Neutrophil (primary cell): ENCODE measurements at regions not wholly inside any gene's neighbourhood (a gene's known extent, or its start where the extent isn't known, plus 50 kb on each side); places are given as distances from the start of the nearest gene placed in this dataset.

Source experiments
- H3K27ac ChIP-seq: fragments of 200-600 bp; sonication (generic); 2 replicates; pipeline ENCODE4 v1.5.1; 2016; ENCODE audit warnings: mild to moderate bottlenecking, moderate library complexity
- H3K27me3 ChIP-seq: fragments of 200-600 bp; sonication (generic); 2 replicates; pipeline ENCODE4 v1.6.0; 2016; ENCODE audit warnings: mild to moderate bottlenecking
- H3K36me3 ChIP-seq: fragments of 200-600 bp; sonication (generic); 2 replicates; pipeline ENCODE4 v1.5.1; 2017
- H3K4me1 ChIP-seq, 2 experiments: fragments of 200-600 bp in 1 of 2; sonication (generic) in 1 of 2; 1 replicate in 1 of 2; 2 replicates in 1 of 2; pipeline versions ENCODE4 v1.5.1 to v1.6.1; 2013 to 2016; ENCODE audit warnings: low read depth in 1 of 2, low read length in 1 of 2, mild to moderate bottlenecking in 1 of 2, moderate library complexity in 1 of 2; ENCODE audit not compliant: control insufficient read depth in 1 of 2, insufficient read depth in 1 of 2
- H3K4me3 ChIP-seq, 2 experiments: fragments of 200-600 bp in 1 of 2; sonication (generic) in 1 of 2; 1 replicate in 1 of 2; 2 replicates in 1 of 2; pipeline ENCODE4 v1.5.1; 2013 to 2016; ENCODE audit warnings: low read depth in 1 of 2, low read length in 1 of 2, mild to moderate bottlenecking in 1 of 2, moderate library complexity in 1 of 2
- H3K9me3 ChIP-seq: fragments of 200-600 bp; sonication (generic); 2 replicates; pipeline ENCODE4 v1.5.1; 2016
- CTCF ChIP-seq: fragments of 200-600 bp; sonication (generic); IDR thresholded peaks from 2 replicates; pipeline ENCODE4 v1.5.1; 2016; ENCODE audit warnings: antibody characterized with exemption

- Histone ChIP-seq H3K27ac (no peak overlapping the region), H3K27me3 (no peaks in the 10 kb centered on the region), H3K4me1 (no peaks in the 10 kb centered on the region), H3K36me3 (no peaks in the 10 kb centered on the region), H3K9me3 (no peaks in the 10 kb centered on the region), H3K4me3 (no peak overlapping the region)
- no peak for TF ChIP-seq CTCF
Measured at GRCh38 chr11:127648583-127648982, 648.0 kb upstream of the KIRREL3 start.

- no peak for TF ChIP-seq CTCF
- Histone ChIP-seq H3K9me3 (no peaks in the 10 kb centered on the region), H3K4me3 (no peak overlapping the region), H3K4me1 (no peaks in the 10 kb centered on the region), H3K27ac (no peak overlapping the region), H3K27me3 (no peaks in the 10 kb centered on the region), H3K36me3 (no peaks in the 10 kb centered on the region)
Measured at GRCh38 chr11:127644366-127644765, 643.8 kb upstream of the KIRREL3 start.

- Histone ChIP-seq H3K36me3 (no peaks in the 10 kb centered on the region), H3K27me3 (no peaks in the 10 kb centered on the region), H3K4me1 (no peaks in the 10 kb centered on the region), H3K9me3 (no peaks in the 10 kb centered on the region), H3K27ac (no peak overlapping the region), H3K4me3 (no peak overlapping the region)
- no peak for TF ChIP-seq CTCF
Measured at GRCh38 chr11:127643268-127644058, 642.9 kb upstream of the KIRREL3 start.

GRCh38 chr11:127640561-127641451 lies 640.2 kb upstream of the KIRREL3 start:
- Histone ChIP-seq H3K27me3 (no peaks in the 10 kb centered on the region), H3K4me1 (no peaks in the 10 kb centered on the region), H3K27ac (no peak overlapping the region), H3K9me3 (no peaks in the 10 kb centered on the region), H3K4me3 (no peak overlapping the region), H3K36me3 (no peaks in the 10 kb centered on the region)
- no peak for TF ChIP-seq CTCF

GRCh38 chr11:127639916-127640315 lies 639.3 kb upstream of the KIRREL3 start:
- H3K27ac ChIP-seq = no peak overlapping the region

More at GRCh38 chr11:127639916-127640315, 639.3 kb upstream of the KIRREL3 start:
- no peak for TF ChIP-seq CTCF
- Histone ChIP-seq H3K36me3 (no peaks in the 10 kb centered on the region), H3K4me3 (no peak overlapping the region), H3K9me3 (no peaks in the 10 kb centered on the region), H3K27me3 (no peaks in the 10 kb centered on the region), H3K4me1 (no peaks in the 10 kb centered on the region)
